ENCODE measurements at regions not wholly inside any gene's neighbourhood (a gene's known extent, or its start where the extent isn't known, plus 50 kb on each side); places are given as distances from the start of the nearest gene placed in this dataset.

DNA sequence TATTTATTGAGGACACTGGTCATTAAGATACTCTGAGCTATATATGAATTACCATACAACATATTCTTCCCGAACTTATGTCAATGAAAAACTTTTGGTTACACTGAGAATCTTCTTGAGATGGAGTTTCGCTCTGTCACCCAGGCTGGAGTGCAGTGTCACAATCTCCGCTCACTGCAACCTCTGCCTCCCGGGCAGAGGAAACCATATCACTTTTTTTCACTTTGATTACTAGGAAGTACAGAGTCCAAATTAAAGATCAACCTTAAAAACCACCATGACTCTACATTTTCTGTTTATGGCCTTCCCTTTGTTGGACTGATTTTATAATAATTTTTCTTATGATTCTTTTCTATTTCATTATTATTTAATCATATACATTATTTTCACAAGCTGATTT is 336.5 kb downstream of the FSCB start:
- TF ChIP-seq, protein P1, sequence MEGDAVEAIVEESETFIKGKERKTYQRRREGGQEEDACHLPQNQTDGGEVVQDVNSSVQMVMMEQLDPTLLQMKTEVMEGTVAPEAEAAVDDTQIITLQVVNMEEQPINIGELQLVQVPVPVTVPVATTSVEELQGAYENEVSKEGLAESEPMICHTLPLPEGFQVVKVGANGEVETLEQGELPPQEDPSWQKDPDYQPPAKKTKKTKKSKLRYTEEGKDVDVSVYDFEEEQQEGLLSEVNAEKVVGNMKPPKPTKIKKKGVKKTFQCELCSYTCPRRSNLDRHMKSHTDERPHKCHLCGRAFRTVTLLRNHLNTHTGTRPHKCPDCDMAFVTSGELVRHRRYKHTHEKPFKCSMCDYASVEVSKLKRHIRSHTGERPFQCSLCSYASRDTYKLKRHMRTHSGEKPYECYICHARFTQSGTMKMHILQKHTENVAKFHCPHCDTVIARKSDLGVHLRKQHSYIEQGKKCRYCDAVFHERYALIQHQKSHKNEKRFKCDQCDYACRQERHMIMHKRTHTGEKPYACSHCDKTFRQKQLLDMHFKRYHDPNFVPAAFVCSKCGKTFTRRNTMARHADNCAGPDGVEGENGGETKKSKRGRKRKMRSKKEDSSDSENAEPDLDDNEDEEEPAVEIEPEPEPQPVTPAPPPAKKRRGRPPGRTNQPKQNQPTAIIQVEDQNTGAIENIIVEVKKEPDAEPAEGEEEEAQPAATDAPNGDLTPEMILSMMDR (IDR thresholded peaks at IDR 0.05), result no peak
- no peak for TF ChIP-seq POLR2A (IDR thresholded peaks at IDR 0.05)
